HG02852 (cell line): ENCODE measurements at regions not wholly inside any gene's neighbourhood (a gene's known extent, or its start where the extent isn't known, plus 50 kb on each side); places are given as distances from the start of the nearest gene placed in this dataset.
"Not testable (repeated sequence)": the region's sequence is repeated elsewhere in the genome, so short reads cannot be mapped to it uniquely, and the experiment has no call there.

Source experiments
- ATAC-seq: cut with Tn5 transposase; IDR thresholded peaks from one replicate; pipeline ENCODE4 v1.9.1; 2021; ENCODE audit warnings: mild to moderate bottlenecking, moderate library complexity; ENCODE audit not compliant: unreplicated experiment

- ATAC-seq, result not testable (repeated sequence)
Measured at GRCh38 chr4:118494437-118494836, 141.6 kb upstream of the PRSS12 start.

DNA sequence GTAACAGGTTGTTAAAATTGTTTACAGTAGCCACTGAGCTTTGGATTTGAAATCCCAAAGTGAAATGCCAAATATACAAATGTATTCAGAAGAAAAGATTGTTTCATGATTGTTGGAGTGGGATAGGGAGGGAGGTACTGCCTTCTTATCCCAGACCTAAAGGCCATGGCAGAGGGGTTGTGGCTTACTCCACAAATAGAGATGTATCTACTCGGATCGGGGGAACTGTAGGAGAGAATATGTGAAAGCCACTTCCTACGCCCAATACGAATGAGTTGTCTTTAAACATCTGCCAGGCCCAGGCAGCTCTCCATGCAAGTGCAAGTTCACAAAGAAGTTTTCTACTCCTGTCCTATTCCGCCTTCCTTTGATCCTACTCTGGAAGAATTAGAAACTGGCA, 150.2 kb upstream of the PRSS12 start:
- ATAC-seq, result not testable (repeated sequence)

- ATAC-seq, result not testable (repeated sequence)
Measured at GRCh38 chr4:118504927-118505326, 152.1 kb upstream of the PRSS12 start.

DNA sequence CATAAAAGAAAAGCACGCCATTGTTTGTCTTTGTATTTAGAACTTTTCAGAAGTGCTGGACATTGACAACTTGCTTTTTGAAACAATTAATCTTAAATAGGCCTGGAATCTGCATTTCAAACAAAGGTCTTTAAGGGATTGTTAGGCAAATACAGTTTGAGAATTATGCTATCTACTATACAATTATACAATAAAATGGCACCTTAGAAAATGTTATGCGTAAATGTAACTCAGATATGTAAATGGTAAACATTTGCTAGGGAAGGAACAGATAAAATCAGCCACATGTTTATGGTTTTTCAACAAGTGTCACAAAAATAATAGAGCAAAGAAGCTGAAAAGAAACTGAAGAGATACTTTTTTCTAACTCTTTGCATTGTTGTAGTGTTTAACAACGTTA, 152.7 kb upstream of the PRSS12 start:
- ATAC-seq, result not testable (repeated sequence)

DNA sequence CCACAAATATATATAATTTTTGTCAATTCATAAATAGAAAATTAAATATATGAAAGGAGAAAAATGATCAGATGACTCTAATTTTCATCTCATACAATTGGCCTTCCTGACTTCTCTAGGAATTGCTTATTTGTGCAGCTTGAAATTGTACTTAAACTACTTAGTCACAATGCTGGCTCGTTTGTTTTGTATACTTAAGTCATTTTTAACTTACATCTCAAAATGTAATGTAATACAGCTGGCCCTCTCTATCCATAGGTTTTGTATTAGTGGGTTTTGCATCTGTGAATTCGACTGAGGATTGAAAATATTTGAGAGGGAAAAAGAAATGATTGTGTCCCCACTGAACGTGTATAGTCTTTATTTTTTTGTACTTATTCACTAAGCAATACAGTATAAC, 160.1 kb upstream of the PRSS12 start:
- ATAC-seq, result not testable (repeated sequence)

DNA sequence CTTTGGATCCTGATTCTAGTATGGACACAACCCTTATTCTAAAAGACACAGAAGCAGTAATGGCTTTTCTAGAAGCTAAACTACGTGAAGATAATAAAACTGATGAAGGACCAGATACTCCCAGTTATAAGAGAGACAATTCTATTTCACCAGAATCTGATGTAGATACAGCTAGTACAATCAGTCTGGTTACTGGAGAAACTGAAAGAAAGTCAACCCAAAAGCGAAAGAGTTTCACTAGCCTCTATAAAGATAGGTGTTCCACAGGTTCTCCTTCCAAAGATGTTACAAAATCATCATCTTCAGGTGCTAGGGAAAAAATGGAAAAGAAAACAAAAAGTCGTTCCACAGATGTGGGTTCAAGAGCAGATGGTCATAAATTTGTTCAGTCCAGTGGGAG, 161.5 kb upstream of the PRSS12 start:
- ATAC-seq, result not testable (repeated sequence)

- not testable (repeated sequence) for ATAC-seq
Measured at GRCh38 chr4:118516107-118516506, 163.3 kb upstream of the PRSS12 start.

GRCh38 chr4:118530107-118530506, 155.1 kb upstream of the METTL14 start:
- not testable (repeated sequence) for ATAC-seq

DNA sequence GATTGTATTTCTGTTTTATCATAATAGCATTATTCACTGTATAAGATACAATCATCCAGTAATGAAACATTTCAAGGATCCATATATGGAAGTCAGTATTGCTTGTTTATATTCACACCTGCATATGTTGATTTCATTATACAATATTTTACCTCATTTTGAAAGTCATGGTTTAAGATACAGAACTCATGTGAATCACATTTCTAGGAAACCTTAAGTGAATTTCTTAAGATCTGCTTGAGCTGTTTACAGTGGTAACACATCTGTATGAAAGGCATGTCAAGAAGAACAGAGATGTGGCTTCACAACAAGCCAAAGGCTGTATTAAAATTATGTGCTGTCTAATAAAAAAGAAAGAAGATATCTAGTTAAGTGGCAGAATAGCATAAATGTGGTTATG, 153.2 kb upstream of the METTL14 start:
- ATAC-seq, result not testable (repeated sequence)

- ATAC-seq, result not testable (repeated sequence)
Measured at GRCh38 chr4:118535788-118536187, 149.4 kb upstream of the METTL14 start.

DNA sequence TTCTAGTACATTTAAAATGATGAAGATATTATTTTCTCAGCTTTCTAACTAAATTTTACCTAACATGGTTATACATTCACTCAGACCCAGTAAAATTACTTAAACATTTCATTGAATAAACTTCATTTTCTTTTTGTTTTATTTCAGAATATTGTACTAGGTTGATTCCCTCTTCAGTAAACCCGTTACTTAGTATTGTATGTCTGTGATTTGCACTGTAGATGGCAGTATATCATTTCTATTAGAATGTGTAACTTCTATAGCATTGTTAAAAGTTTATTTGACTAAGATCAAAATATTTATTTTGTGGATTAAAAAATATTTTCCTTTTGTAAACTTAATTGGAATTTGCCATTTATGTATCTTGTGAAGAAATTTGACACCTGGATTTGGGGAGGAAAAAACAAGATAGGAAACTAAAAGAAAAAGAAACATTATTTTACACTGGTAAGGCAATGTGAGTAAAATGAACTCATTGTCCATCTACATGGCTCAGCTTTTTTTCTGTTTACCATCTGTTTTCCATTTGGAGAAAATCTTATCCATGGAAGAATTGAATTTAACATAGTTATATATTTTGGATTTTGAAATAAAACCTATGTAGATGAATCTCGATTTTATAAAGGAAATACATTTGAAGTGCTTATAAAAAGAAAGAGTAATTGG, 145.6 kb upstream of the METTL14 start:
- ATAC-seq, result peak; percentile 74

GRCh38 chr4:118556576-118556975, 128.6 kb upstream of the METTL14 start:
- ATAC-seq, result not testable (repeated sequence)

DNA sequence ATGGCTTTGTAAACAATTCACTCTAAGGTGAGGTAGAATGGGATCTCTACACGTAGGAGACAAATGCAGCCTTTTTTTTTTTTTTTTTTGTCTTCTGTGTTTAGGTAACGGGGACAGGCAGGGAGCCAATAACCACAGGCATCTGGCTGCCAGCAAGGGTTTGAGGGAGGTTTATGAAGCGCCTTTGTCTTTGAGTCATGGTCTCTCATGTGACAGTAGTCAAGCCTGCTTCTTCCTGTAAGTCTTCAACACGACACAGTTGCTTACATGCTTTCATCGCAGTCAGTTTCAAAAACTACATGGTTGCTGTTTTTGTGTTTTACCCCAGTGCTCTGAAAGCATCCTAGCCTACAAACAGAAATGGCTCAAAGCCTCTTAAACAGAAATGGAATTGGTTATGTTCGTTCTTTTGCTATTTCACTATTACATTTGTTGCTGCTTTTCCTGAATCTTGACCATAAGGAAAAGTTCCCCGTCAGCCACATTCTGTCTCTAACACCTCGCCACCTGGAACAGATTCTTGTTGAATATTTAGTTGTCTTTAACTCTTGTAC, 127.8 kb upstream of the METTL14 start:
- ATAC-seq, result no peak

DNA sequence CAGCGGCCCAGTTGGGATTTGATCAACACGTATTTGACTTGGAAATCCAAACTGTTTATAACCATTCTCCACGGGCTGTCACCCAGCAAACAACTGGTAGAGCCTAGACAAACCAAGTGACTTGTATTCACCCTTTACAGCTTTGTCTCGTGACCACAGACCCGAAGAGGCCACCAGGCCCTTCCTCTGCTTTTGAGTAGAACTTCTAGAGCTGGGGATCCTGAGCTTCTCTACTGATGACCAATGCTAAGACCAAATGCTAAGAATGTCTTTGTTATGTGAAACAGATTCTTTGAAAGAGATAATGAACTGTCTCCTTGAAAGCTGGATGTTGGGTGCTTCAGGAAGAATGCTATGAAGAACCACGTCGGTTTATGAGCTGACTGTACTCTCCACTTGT, 127.0 kb upstream of the METTL14 start:
- not testable (repeated sequence) for ATAC-seq

- ATAC-seq, result not testable (repeated sequence)
Measured at GRCh38 chr4:118561559-118561958, 123.6 kb upstream of the METTL14 start.

DNA sequence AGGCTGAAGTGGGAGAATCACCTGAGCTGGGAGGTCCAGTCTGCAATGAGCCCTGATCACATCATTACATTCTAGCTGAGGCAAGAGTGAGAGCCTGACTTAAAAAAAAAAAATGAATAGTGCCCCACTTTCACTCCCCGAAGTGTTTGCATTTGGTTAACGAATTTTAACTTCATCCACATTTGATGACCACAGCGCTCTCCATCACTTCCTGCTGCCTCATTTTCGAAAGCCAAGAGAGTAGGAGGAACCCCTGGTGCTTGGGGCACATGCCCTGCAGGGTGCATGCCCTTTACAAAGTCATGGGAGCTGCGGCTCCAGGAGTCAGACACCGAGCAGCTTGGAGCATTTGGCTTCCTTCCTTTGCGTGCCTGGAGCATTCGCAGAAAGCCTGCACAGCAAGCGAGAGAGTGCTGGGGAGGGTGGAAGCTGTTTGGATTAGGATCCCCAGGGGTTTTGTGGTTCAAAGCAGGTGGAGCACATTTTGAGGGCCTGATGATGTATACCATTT, 119.1 kb upstream of the METTL14 start:
- ATAC-seq, result peak; percentile 79

GRCh38 chr4:118572991-118573390, 112.2 kb upstream of the METTL14 start:
- not testable (repeated sequence) for ATAC-seq

DNA sequence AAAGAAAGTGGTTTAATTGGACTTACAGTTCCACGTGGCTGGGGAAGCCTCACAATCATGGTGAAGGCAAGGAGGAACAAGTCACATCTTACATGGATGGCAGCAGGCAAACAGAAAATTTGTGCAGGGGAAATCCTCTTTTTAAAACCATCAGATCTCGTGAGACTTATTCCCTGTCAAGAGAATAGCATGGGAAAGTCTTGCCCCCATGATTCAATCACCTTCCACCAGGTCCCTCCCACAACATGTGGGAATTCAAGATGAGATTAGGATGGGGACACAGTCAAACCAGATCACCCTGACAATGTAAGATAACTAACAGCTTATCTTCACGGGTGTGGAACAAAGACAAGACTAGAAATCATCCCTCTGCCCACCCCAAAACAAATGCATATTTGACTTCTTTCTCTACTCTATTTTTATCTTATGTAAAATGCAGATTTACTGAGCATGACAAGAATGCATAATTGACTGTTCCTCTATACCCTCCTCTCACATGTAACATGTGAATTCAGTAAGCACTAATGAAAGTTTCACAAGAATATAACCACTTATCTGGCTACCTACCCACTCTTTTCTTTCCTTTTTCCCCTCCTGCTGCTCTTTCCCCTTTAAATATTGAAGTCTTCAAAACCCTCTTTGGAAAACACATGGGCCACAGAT, 110.8 kb upstream of the METTL14 start:
- not testable (repeated sequence) for ATAC-seq

DNA sequence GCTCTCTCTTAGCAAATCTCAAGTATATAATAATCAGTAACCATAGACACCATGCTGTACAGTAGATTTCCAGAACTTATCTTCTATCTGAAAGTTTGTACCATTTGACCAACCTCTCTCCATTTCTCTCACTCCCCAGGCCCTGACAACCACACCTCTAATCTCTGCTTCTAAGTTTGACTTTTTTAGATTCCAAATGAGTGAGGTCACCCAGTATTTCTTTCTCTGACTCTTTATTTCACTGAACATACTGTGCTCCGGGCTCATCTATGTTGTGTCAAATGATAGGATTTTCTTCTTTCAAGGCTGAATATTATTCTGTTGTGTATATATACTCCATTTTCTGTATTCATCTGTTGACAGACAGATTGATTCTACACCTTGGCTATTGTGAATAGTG, 110.1 kb upstream of the METTL14 start:
- ATAC-seq, result not testable (repeated sequence)

- ATAC-seq, result not testable (repeated sequence)
Measured at GRCh38 chr4:118575726-118576125, 109.5 kb upstream of the METTL14 start.

DNA sequence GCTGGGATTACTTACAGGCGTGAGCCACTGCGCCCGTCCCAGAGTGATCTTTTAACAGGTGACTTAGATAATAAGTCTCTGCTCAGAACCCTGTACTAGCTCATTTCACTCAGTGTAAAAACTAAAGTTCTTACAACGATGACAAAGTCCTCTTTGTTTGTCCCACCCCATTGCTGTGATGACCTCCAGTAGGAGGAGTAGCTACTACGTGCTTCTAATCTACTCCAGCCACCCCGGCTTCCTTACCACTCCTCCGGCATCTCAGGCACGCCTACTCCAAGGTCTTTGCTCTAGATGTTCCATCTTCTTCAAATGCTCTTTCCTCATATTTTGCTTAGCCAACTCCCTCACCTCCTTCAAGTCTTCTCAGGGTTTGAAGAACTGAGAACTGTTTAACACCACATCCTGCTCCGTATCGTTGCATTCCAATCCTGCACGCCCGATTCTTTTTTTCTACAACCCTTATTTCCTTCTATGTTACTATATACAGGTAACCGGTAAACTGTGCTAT, 108.4 kb upstream of the METTL14 start:
- ATAC-seq, result not testable (repeated sequence)

DNA sequence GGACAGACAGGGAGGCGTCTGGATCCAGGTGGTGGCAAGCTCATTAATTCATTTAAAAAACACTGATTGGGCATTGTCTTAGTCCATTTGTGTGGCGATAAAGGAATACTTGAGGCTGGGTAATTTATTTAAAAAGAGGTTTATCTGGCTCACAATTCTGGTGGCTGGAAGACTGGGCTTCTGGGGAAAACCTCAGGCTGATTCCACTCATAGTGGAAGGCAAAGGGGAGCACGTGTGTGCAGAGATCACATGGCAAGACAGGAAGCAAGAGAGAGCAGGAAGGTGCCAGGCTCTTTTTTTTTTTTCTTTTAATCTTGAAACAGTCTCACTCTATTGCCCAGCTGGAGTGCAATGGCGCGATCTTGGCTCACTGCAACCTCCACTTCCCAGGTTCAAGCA, 100.2 kb upstream of the METTL14 start:
- ATAC-seq, result no peak
